H9 (cell line): ENCODE measurements at regions not wholly inside any gene's neighbourhood (a gene's known extent, or its start where the extent isn't known, plus 50 kb on each side); places are given as distances from the start of the nearest gene placed in this dataset.

Experiments
- DNase-seq: peaks from one replicate; pipeline ENCODE4 v3.0.0-alpha.2; 2017
- H2AFZ ChIP-seq: one replicate; pipeline ENCODE4 v1.6.1; 2013; ENCODE audit warnings: mild to moderate bottlenecking, low read length, control low read depth, moderate library complexity
- H2AK5ac ChIP-seq: 2 replicates; pipeline ENCODE4 v1.6.1; 2013; ENCODE audit warnings: low read length, control low read depth, mixed read lengths; ENCODE audit not compliant: insufficient read length
- H2BK120ac ChIP-seq: one replicate; pipeline ENCODE4 v1.6.1; 2013; ENCODE audit warnings: low read depth, mild to moderate bottlenecking, low read length, control low read depth, inconsistent platforms; ENCODE audit not compliant: poor library complexity, severe bottlenecking
- H2BK12ac ChIP-seq: 2 replicates; pipeline ENCODE4 v1.6.1; 2013; ENCODE audit warnings: low read length, control low read depth, mixed read lengths, low read depth; ENCODE audit not compliant: insufficient read length
- H2BK15ac ChIP-seq: 2 replicates; pipeline ENCODE4 v1.6.1; 2013; ENCODE audit warnings: low read depth, low read length, control low read depth
- H2BK20ac ChIP-seq: one replicate; pipeline ENCODE4 v1.6.1; 2013; ENCODE audit warnings: low read depth, mild to moderate bottlenecking, low read length, control low read depth, inconsistent platforms; ENCODE audit not compliant: poor library complexity, severe bottlenecking
- H2BK5ac ChIP-seq: 2 replicates; pipeline ENCODE4 v1.6.1; 2013; ENCODE audit warnings: low read length, control low read depth, mixed read lengths; ENCODE audit not compliant: insufficient read length
- H3K14ac ChIP-seq: 2 replicates; pipeline ENCODE4 v1.6.1; 2013; ENCODE audit warnings: low read length, control low read depth; ENCODE audit not compliant: insufficient read depth
- H3K18ac ChIP-seq: 2 replicates; pipeline ENCODE4 v1.6.1; 2013; ENCODE audit warnings: low read depth, mild to moderate bottlenecking, mixed read lengths, low read length, control low read depth; ENCODE audit not compliant: insufficient read length
- H3K23ac ChIP-seq: 2 replicates; pipeline ENCODE4 v1.6.1; 2013; ENCODE audit warnings: low read length, control low read depth, mixed read lengths, low read depth; ENCODE audit not compliant: insufficient read length
- H3K23me2 ChIP-seq: 2 replicates; pipeline ENCODE4 v1.6.1; 2013; ENCODE audit warnings: low read depth, mild to moderate bottlenecking, mixed read lengths, low read length, control low read depth; ENCODE audit not compliant: insufficient read length, poor library complexity, severe bottlenecking
- H3K27ac ChIP-seq: 2 replicates; pipeline ENCODE4 v1.5.1; 2013; ENCODE audit warnings: low read length, control low read depth, mixed read lengths, low read depth; ENCODE audit not compliant: insufficient read length
- H3K27me3 ChIP-seq: 2 replicates; pipeline ENCODE4 v1.6.1; 2013; ENCODE audit warnings: low read length, control low read depth, inconsistent platforms; ENCODE audit not compliant: insufficient read depth
- H3K4ac ChIP-seq: 2 replicates; pipeline ENCODE4 v1.6.1; 2013; ENCODE audit warnings: low read depth, mild to moderate bottlenecking, control low read depth, inconsistent platforms, low read length, moderate library complexity
- H3K4me1 ChIP-seq: 2 replicates; pipeline ENCODE4 v1.6.1; 2013; ENCODE audit warnings: low read length, control low read depth, inconsistent platforms; ENCODE audit not compliant: insufficient read depth
- H3K4me2 ChIP-seq: 2 replicates; pipeline ENCODE4 v1.6.1; 2013; ENCODE audit warnings: low read length, control low read depth, mixed read lengths; ENCODE audit not compliant: insufficient read length, insufficient read depth
- H3K56ac ChIP-seq: 2 replicates; pipeline ENCODE4 v1.6.1; 2013; ENCODE audit warnings: low read depth, mild to moderate bottlenecking, mixed read lengths, low read length, control low read depth; ENCODE audit not compliant: insufficient read length
- H3K79me1 ChIP-seq: 2 replicates; pipeline ENCODE4 v1.6.1; 2013; ENCODE audit warnings: low read depth, mild to moderate bottlenecking, moderate library complexity, low read length, control low read depth, inconsistent platforms; ENCODE audit not compliant: insufficient read depth, poor library complexity, severe bottlenecking
- H3K79me2 ChIP-seq: 2 replicates; pipeline ENCODE4 v1.6.1; 2013; ENCODE audit warnings: low read length, control low read depth, inconsistent platforms; ENCODE audit not compliant: insufficient read depth
- H3K9ac ChIP-seq: 2 replicates; pipeline ENCODE4 v1.6.1; 2013; ENCODE audit warnings: low read length, control low read depth, mixed read lengths; ENCODE audit not compliant: insufficient read length; ENCODE audit errors: extremely low read depth
- H3K9me3 ChIP-seq: one replicate; pipeline ENCODE4 v1.6.1; 2013; ENCODE audit warnings: low read depth, low read length, inconsistent platforms; ENCODE audit not compliant: control insufficient read depth
- H3T11ph ChIP-seq: one replicate; pipeline ENCODE4 v1.6.1; 2013; ENCODE audit warnings: mild to moderate bottlenecking, low read length, control low read depth, inconsistent platforms
- H4K20me1 ChIP-seq: one replicate; pipeline ENCODE4 v1.6.1; 2013; ENCODE audit not compliant: control insufficient read depth, insufficient read length, insufficient read depth
- H4K5ac ChIP-seq: 2 replicates; pipeline ENCODE4 v1.6.1; 2013; ENCODE audit warnings: low read depth, mild to moderate bottlenecking, mixed read lengths, low read length, control low read depth; ENCODE audit not compliant: insufficient read length
- H4K8ac ChIP-seq: replicated peaks from 2 replicates; pipeline ENCODE4 v1.6.1; 2013; ENCODE audit warnings: low read length, control low read depth, mixed read lengths, low read depth; ENCODE audit not compliant: insufficient read length
- H4K91ac ChIP-seq: 2 replicates; pipeline ENCODE4 v1.6.1; 2013; ENCODE audit warnings: low read depth, mild to moderate bottlenecking, moderate library complexity, mixed read lengths, low read length, control low read depth; ENCODE audit not compliant: insufficient read length
- H3K27ac Mint-ChIP-seq, 3 experiments: 2 replicates in 2 of 3; 3 replicates in 1 of 3; pipeline ENCODE4 v1.8.0; 2020 to 2021; ENCODE audit warnings: mixed read lengths in 3 of 3, mild to moderate bottlenecking in 1 of 3, moderate library complexity in 1 of 3
- H3K27me3 Mint-ChIP-seq: 2 replicates; pipeline ENCODE4 v1.8.0; 2021; ENCODE audit warnings: low read depth, mild to moderate bottlenecking, moderate library complexity, mixed read lengths
- H3K36me3 Mint-ChIP-seq, 3 experiments: 2 replicates in 2 of 3; 3 replicates in 1 of 3; pipeline ENCODE4 v1.8.0; 2020 to 2021; ENCODE audit warnings: low read depth in 3 of 3, mixed read lengths in 3 of 3; ENCODE audit not compliant: insufficient read depth in 1 of 3
- H3K4me1 Mint-ChIP-seq, 2 experiments: 2 replicates each; pipeline ENCODE4 v1.8.0; 2020; ENCODE audit warnings: mixed read lengths in 2 of 2
- H3K4me3 Mint-ChIP-seq, 2 experiments: 2 replicates in 1 of 2; 3 replicates in 1 of 2; pipeline ENCODE4 v1.8.0; 2020 to 2021; ENCODE audit warnings: mild to moderate bottlenecking in 2 of 2, mixed read lengths in 2 of 2, moderate library complexity in 1 of 2
- H3K9me3 Mint-ChIP-seq, 2 experiments: 2 replicates in 1 of 2; 3 replicates in 1 of 2; pipeline ENCODE4 v1.8.0; 2020; ENCODE audit warnings: mild to moderate bottlenecking in 2 of 2, mixed read lengths in 2 of 2, moderate library complexity in 1 of 2
- CTCF ChIP-seq: fragments of 200-600 bp; sonication (generic); conservative IDR thresholded peaks from 3 replicates; pipeline ENCODE4 v1.8.0; 2021; ENCODE audit warnings: antibody characterized with exemption, mild to moderate bottlenecking
- WGBS: extraction: QIAGEN DNeasy Blood & Tissue Kit; methylation state at CpG from one replicate; pipeline ENCODE4 v1.1.7; 2013; ENCODE audit warnings: missing lambda C conversion rate, low lambda C conversion rate, mixed read lengths; ENCODE audit not compliant: insufficient read length; ENCODE audit errors: extremely low coverage; 5-methylcytosine and 5-hydroxymethylcytosine counted together

DNA sequence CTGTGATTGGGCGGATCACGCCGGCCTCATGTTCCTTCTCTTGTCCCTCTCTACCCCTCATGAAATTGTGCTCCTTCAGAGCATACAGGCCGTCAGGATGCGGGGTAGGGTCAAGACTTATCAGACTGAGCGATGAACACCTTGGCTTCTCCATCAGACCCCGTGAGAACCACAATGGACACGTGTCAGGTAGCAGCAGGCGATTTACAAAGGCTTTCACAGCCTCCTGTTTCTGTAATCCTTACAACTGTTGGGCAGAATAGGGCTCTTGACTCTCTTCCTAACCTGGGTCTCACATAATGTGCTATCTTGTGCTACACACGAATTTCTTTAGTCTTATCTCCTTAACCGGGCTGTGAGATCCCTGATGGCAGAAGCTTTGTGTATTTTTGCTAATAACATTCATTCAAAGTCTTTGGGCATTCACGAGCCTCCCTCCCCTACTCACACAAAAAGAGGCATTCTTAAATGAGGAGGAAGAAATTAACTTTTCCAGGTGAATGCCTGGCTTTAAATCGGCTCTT lies 122.9 kb upstream of the SLC22A23 start:
- Histone ChIP-seq H3K9ac (no peak overlapping the region), H4K5ac (no peak overlapping the region), H3K27me3 (no peaks in the 10 kb centered on the region), H3K79me2 (no peaks in the 10 kb centered on the region), H3K9me3 (no peaks in the 10 kb centered on the region), H4K91ac (no peak overlapping the region), H4K20me1 (no peaks in the 10 kb centered on the region), H2BK120ac (no peak overlapping the region), H2AK5ac (no peak overlapping the region), H3K4ac (no peak overlapping the region), H2BK5ac (no peak overlapping the region), H2AFZ (no peak overlapping the region), H2BK20ac (no peak overlapping the region), H2BK12ac (no peak overlapping the region), H3K23me2 (no peaks in the 10 kb centered on the region), H3K27ac (no peak overlapping the region), H3K4me2 (no peak overlapping the region), H4K8ac (no peak overlapping the region), H3K4me1 (no peaks in the 10 kb centered on the region), H3T11ph (no peak overlapping the region), H3K18ac (no peak overlapping the region), H2BK15ac (no peak overlapping the region), H3K23ac (no peak overlapping the region), H3K56ac (no peak overlapping the region), H3K79me1 (no peaks in the 10 kb centered on the region), H3K14ac (no peak overlapping the region)
- Mint-ChIP-seq H3K27me3 (no peaks in the 10 kb centered on the region; the same call in 1 of the 2 replicates), H3K4me1 (peaks cover 21 to 35% of the 10 kb centered on the region in 2 experiments), H3K27ac (no peak overlapping the region), H3K9me3 (no peaks in the 10 kb centered on the region), H3K36me3 (no peaks in the 10 kb centered on the region), H3K4me3 (no peak overlapping the region)
- WGBS, result no CpG with 5 or more reads among the region's 13 CpGs
- no peak for DNase-seq
- no peak for TF ChIP-seq CTCF
